ENCODE measurements at regions not wholly inside any gene's neighbourhood (a gene's known extent, or its start where the extent isn't known, plus 50 kb on each side); places are given as distances from the start of the nearest gene placed in this dataset.

DNA sequence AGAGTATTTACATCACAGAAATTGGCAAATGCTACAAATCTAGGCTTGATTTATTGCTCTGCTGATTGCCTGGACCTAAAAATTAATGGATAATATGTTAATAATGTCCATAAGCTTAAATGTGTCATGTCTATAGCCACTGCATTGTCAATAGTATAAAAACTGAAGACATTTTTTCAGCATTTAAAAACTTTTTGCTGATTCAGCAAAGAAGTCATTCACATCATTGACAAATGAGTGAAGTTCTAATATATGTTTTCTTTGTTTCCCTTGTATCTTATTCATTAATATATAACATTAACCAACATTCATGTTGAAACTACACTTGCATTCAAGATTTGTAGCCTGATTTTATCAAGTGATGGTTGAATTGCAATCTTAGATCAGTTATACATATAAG, 214.7 kb upstream of the XYLT1 start:
- no peak overlapping the region for H3K27ac ChIP-seq
- no peaks in the 10 kb centered on the region for H3K4me1 ChIP-seq
- no peak for TF ChIP-seq POLR2A (IDR thresholded peaks at IDR 0.05)
- TF ChIP-seq POLR2AphosphoS5 (IDR thresholded peaks at IDR 0.05) = no peak
- TF ChIP-seq CTCF (IDR thresholded peaks at IDR 0.05) = no peak
- intact Hi-C loops (cut with DNase I; ENCODE audit: low total_unique reads) = no loop called here
- H3K4me3 ChIP-seq = no peak overlapping the region
- no peaks in the 10 kb centered on the region for H3K9me3 ChIP-seq
- H3K27me3 ChIP-seq = peaks cover 0 to 12% of the 10 kb centered on the region in 2 donors
- DNase-seq (ENCODE audit: low spot score in 2 of 2) = no peak
- no peaks in the 10 kb centered on the region for H3K36me3 ChIP-seq

- H3K4me1 ChIP-seq = no peaks in the 10 kb centered on the region
- no peaks in the 10 kb centered on the region for H3K36me3 ChIP-seq
- H3K4me3 ChIP-seq = no peak overlapping the region
- peaks cover 0 to 9% of the 10 kb centered on the region in 2 donors for H3K27me3 ChIP-seq
- TF ChIP-seq CTCF (IDR thresholded peaks at IDR 0.05) (no peak), POLR2A (IDR thresholded peaks at IDR 0.05) (no peak), POLR2AphosphoS5 (IDR thresholded peaks at IDR 0.05) (no peak)
- no peak for DNase-seq (ENCODE audit: low spot score in 2 of 2)
- H3K27ac ChIP-seq = no peak overlapping the region
- H3K9me3 ChIP-seq = peaks cover 0 to 7% of the 10 kb centered on the region in 2 donors
- intact Hi-C loops (cut with DNase I; ENCODE audit: low total_unique reads) = no loop called here
Measured at GRCh38 chr16:17683281-17683680, 212.5 kb upstream of the XYLT1 start.

GRCh38 chr16:17676171-17676570, 205.4 kb upstream of the XYLT1 start:
- no peak for DNase-seq (ENCODE audit: low spot score in 2 of 2)
- Histone ChIP-seq H3K9me3 (peaks cover 0 to 14% of the 10 kb centered on the region in 2 donors), H3K27me3 (no peaks in the 10 kb centered on the region), H3K27ac (no peak overlapping the region), H3K4me3 (no peak overlapping the region), H3K36me3 (no peaks in the 10 kb centered on the region), H3K4me1 (no peaks in the 10 kb centered on the region)
- TF ChIP-seq POLR2A (IDR thresholded peaks at IDR 0.05) (no peak), CTCF (IDR thresholded peaks at IDR 0.05) (no peak), POLR2AphosphoS5 (IDR thresholded peaks at IDR 0.05) (no peak)
- intact Hi-C loops (cut with DNase I; ENCODE audit: low total_unique reads) = no loop called here

GRCh38 chr16:17668386-17668785, 197.6 kb upstream of the XYLT1 start:
- no peaks in the 10 kb centered on the region for H3K9me3 ChIP-seq
- H3K36me3 ChIP-seq = no peaks in the 10 kb centered on the region
- no peaks in the 10 kb centered on the region for H3K4me1 ChIP-seq
- no peak overlapping the region for H3K27ac ChIP-seq
- DNase-seq (ENCODE audit: low spot score in 2 of 2) = no peak
- no peaks in the 10 kb centered on the region for H3K27me3 ChIP-seq
- intact Hi-C loops (cut with DNase I; ENCODE audit: low total_unique reads) = no loop called here
- TF ChIP-seq CTCF (IDR thresholded peaks at IDR 0.05) = no peak
- no peak for TF ChIP-seq POLR2AphosphoS5 (IDR thresholded peaks at IDR 0.05)
- no peak for TF ChIP-seq POLR2A (IDR thresholded peaks at IDR 0.05)
- H3K4me3 ChIP-seq = no peak overlapping the region

DNA sequence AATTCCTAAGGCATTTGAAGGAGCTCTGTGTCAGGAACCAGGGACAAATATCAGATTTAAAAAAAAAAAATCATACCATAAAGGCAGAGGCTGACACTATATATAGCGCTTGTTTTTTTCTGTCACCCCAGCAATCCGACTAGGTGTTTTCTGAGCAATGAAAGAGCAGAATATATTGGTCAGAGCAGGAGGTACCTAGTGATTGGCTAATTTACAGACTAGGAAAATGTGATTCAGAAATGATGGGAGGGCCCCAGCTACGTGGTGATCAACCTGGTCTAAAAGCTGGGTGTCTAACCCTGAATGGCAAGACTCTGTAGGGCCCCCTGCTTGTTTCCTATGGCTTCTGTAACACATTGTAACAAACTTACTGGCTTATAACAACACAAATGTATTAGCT, 195.5 kb upstream of the XYLT1 start:
- Histone ChIP-seq H3K4me1 (no peaks in the 10 kb centered on the region), H3K27ac (no peak overlapping the region), H3K36me3 (no peaks in the 10 kb centered on the region), H3K4me3 (no peak overlapping the region), H3K27me3 (no peaks in the 10 kb centered on the region), H3K9me3 (no peaks in the 10 kb centered on the region)
- TF ChIP-seq POLR2AphosphoS5 (IDR thresholded peaks at IDR 0.05) = no peak
- intact Hi-C loops (cut with DNase I; ENCODE audit: low total_unique reads) = no loop called here
- DNase-seq (ENCODE audit: low spot score in 2 of 2) = no peak

- Histone ChIP-seq H3K36me3 (no peaks in the 10 kb centered on the region), H3K4me3 (no peak overlapping the region), H3K27ac (peak overlapping the region; percentile 19 to 65), H3K9me3 (no peaks in the 10 kb centered on the region), H3K27me3 (no peaks in the 10 kb centered on the region), H3K4me1 (no peaks in the 10 kb centered on the region)
- peak in 1 of 2 donors; percentile 25 for DNase-seq (ENCODE audit: low spot score in 2 of 2)
- intact Hi-C loops (cut with DNase I; ENCODE audit: low total_unique reads) = no loop called here
- TF ChIP-seq CTCF (IDR thresholded peaks at IDR 0.05) (no peak), POLR2AphosphoS5 (IDR thresholded peaks at IDR 0.05) (no peak), POLR2A (IDR thresholded peaks at IDR 0.05) (no peak)
Measured at GRCh38 chr16:17658881-17659280, 188.1 kb upstream of the XYLT1 start.

All from breast epithelium (tissue), 4 donors.